ENCODE measurements at regions not wholly inside any gene's neighbourhood (a gene's known extent, or its start where the extent isn't known, plus 50 kb on each side); places are given as distances from the start of the nearest gene placed in this dataset.

DNA sequence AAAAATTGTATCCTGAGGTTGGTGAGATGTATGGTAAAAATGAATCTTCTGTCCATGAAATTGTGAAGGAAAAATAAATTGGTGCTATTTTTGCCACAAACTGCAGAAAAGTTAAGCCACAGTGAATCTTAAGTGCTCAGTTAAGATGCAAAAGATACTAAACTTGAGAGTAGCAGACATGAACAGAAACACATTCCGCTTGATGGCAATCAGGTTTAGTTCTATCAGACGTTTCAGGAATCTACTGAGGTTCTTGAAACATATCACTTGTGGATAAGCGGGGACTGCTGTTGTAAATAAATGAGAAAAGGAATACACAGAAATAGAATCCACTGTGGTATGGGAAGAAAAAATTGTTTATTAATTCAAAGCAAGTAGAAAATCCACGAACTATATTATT, 311.2 kb upstream of the PRR16 start:
- no peak for DNase-seq (ENCODE audit: low read depth)
- no peak overlapping the region for H3K4me3 ChIP-seq (ENCODE audit: low read length)
- TF ChIP-seq, protein P1, sequence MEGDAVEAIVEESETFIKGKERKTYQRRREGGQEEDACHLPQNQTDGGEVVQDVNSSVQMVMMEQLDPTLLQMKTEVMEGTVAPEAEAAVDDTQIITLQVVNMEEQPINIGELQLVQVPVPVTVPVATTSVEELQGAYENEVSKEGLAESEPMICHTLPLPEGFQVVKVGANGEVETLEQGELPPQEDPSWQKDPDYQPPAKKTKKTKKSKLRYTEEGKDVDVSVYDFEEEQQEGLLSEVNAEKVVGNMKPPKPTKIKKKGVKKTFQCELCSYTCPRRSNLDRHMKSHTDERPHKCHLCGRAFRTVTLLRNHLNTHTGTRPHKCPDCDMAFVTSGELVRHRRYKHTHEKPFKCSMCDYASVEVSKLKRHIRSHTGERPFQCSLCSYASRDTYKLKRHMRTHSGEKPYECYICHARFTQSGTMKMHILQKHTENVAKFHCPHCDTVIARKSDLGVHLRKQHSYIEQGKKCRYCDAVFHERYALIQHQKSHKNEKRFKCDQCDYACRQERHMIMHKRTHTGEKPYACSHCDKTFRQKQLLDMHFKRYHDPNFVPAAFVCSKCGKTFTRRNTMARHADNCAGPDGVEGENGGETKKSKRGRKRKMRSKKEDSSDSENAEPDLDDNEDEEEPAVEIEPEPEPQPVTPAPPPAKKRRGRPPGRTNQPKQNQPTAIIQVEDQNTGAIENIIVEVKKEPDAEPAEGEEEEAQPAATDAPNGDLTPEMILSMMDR (conservative IDR thresholded peaks at IDR 0.05; ENCODE audit: low read length), result no peak

DNA sequence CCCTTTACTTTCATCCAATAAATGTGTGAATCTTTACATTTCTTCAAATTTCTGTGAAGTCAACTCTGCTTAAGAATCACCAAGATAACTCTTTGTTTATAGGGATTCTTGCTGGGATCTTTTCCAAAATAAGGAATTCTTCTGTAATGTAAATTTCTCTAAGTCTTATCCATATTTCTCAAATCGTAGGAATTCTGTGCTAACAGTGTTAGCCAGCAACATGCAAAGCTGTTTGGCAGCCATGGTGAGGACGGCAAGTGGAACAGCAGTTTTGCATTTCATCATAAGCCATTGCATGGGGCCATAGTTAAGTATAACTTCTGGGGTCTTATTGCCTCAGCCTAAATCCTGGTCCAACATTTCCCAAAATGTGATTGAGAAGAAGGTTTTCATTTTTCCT, 310.5 kb upstream of the PRR16 start:
- TF ChIP-seq, protein P1 (conservative IDR thresholded peaks at IDR 0.05; ENCODE audit: low read length), result no peak
- no peak for DNase-seq (ENCODE audit: low read depth)
- H3K4me3 ChIP-seq (ENCODE audit: low read length), result no peak overlapping the region

DNA sequence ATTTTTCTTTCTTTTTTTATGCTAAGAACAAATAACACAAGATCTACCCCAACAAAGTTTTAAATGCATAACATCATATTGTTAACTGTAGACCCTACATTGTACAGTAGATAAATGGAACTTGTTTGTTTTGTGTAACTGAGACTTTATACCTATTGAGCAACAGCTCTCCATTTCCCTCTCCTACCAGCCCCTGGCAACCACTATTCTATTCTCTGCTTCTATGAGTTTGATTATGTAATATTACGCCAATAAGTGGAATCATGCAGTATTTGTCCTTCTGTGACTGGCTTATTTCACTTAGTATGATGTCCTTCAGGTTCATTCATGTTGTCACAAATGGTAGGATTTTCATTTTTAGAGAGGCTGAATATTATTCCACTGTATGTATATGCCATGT, 308.2 kb upstream of the PRR16 start:
- no peak overlapping the region for H3K4me3 ChIP-seq (ENCODE audit: low read length)
- no peak for DNase-seq (ENCODE audit: low read depth)
- TF ChIP-seq, protein P1 (conservative IDR thresholded peaks at IDR 0.05; ENCODE audit: low read length), result no peak

DNA sequence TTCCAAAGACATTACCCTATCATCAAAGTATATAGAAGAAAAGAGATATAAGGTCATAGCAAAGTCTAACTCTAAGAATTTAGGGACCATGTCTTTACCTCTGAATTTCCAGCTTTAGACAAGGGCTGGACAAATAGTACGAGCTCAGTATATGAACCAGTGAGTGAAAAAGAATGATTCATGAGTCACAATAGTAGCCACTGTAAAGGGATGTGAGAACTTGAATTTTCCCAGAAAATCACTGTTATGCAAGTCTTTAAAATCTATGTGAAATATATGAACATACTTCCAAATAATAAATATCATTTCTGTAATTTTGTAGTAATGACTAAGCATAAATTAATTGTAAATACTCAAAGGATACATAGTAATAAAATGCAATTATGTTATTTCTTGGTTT, 305.9 kb upstream of the PRR16 start:
- H3K4me3 ChIP-seq (ENCODE audit: low read length), result no peak overlapping the region
- TF ChIP-seq, protein P1 (conservative IDR thresholded peaks at IDR 0.05; ENCODE audit: low read length), result no peak
- DNase-seq (ENCODE audit: low read depth), result no peak

DNA sequence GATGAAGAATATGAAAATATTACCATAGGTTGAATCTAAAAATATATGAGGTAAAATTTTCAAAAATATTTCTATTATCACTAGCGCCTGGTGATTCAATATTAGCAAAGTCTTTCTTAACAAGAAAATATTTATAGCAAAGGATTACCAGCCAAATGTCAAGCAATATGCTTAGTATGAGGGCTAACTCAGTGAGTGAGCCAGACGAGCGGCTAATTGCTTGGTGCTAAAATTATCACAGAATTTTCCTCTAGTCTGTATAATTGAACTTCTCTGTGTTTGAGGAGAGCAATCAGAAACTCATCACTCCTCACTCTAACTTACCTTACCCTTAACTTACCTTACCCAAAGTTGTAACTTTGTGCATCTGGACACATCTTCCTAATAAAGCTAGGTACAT, 304.9 kb upstream of the PRR16 start:
- DNase-seq (ENCODE audit: low read depth), result no peak
- H3K4me3 ChIP-seq (ENCODE audit: low read length), result no peak overlapping the region
- TF ChIP-seq, protein P1 (conservative IDR thresholded peaks at IDR 0.05; ENCODE audit: low read length), result no peak

DNA sequence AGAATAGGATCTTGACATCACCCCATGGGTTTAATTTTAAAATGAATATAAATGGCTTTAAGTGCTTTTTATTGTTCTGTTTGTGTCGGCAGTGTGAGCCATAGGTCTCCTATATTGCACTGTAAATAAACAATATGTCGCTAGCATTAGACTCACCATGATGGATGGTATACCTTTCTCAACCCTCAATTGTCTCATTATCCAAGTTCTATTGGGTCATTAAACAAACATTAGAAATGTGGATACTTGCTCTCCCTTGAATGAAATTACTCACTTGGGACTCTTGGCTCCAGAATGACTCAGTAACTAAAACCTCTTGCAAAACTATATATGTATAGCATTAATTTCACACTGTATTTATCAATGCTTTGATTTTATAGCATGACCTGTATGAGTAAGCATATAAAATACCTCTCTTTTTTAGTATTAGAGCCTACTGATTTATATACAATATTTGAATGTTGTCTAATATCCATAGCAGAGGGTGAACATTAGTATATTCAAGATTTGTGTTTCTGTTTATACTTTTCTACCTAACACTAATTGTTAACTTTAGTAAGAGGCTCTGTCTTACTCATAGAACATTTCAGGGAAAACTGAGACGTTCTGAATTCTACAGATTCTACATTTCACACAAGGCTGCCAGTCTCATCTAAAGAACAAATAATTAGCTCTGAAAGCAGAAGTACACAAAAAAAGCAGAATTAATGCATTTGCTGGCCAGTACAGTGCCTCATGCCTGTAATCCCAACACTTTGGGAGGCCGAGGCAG, 303.8 kb upstream of the PRR16 start:
- TF ChIP-seq, protein P1 (conservative IDR thresholded peaks at IDR 0.05; ENCODE audit: low read length), result no peak
- no peak overlapping the region for H3K4me3 ChIP-seq (ENCODE audit: low read length)
- DNase-seq (ENCODE audit: low read depth), result peak; percentile 35

DNA sequence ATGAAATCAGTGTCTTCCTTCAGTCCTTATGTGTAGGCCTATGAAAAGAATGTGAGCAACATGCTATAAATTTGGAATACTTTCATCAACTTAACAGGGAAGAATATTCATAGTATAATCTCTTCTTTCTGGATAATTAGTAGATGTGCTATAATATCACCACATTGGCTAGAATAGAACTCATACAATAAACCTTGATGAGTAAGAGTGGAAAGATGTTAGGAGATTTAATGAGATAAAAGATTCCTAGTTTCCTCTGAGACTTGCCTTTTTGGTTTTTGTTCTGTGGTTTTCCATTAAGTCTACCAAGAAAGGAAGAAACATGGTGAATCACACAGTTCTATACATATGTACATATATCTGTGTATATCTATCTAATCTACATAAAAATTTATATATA, 301.8 kb upstream of the PRR16 start:
- TF ChIP-seq, protein P1 (conservative IDR thresholded peaks at IDR 0.05; ENCODE audit: low read length), result no peak
- DNase-seq (ENCODE audit: low read depth), result no peak

More for the DNA sequence above, 301.8 kb upstream of the PRR16 start:
- H3K4me3 ChIP-seq (ENCODE audit: low read length), result no peak overlapping the region

Data from AG10803 (cell line).